MM.1S (cell line): ENCODE measurements at regions not wholly inside any gene's neighbourhood (a gene's known extent, or its start where the extent isn't known, plus 50 kb on each side); places are given as distances from the start of the nearest gene placed in this dataset.
A peak's percentile ranks its signal among the peaks of the same experiment; 100 is the strongest.

Experiments
- DNase-seq: peaks from one replicate; pipeline ENCODE4 v3.0.0-alpha.2; 2015
- H2AFZ ChIP-seq: fragments of 300-600 bp; sonication (generic); 2 replicates; pipeline ENCODE4 v1.6.0; 2016; ENCODE audit warnings: antibody characterized with exemption, low read length
- H3F3A ChIP-seq: fragments of 300-600 bp; sonication (generic); 2 replicates; pipeline ENCODE4 v1.6.1; 2016; ENCODE audit warnings: mild to moderate bottlenecking, antibody characterized with exemption, low read length, moderate library complexity, mixed read lengths; ENCODE audit not compliant: insufficient read depth
- H3K27ac ChIP-seq: fragments of 300-600 bp; sonication (generic); 2 replicates; pipeline ENCODE4 v1.5.1; 2016; ENCODE audit warnings: mild to moderate bottlenecking, low read length
- H3K27me3 ChIP-seq: fragments of 300-600 bp; sonication (generic); replicated peaks from 2 replicates; pipeline ENCODE4 v1.6.0; 2016; ENCODE audit warnings: low read length; ENCODE audit not compliant: insufficient read depth
- H3K36me3 ChIP-seq: fragments of 300-600 bp; sonication (generic); replicated peaks from 2 replicates; pipeline ENCODE4 v1.6.1; 2016; ENCODE audit warnings: mild to moderate bottlenecking, low read length, mixed read lengths; ENCODE audit not compliant: insufficient read depth
- H3K4me1 ChIP-seq: fragments of 300-600 bp; sonication (generic); 2 replicates; pipeline ENCODE4 v1.6.1; 2016; ENCODE audit warnings: low read length, mixed read lengths
- H3K4me2 ChIP-seq: fragments of 300-600 bp; sonication (generic); 2 replicates; pipeline ENCODE4 v1.6.0; 2016; ENCODE audit warnings: low read depth, low read length
- H3K4me3 ChIP-seq: fragments of 300-600 bp; sonication (generic); 2 replicates; pipeline ENCODE4 v1.5.1; 2016; ENCODE audit warnings: low read length, mixed read lengths
- H3K79me2 ChIP-seq: fragments of 300-600 bp; sonication (generic); 2 replicates; pipeline ENCODE4 v1.6.1; 2016; ENCODE audit warnings: mixed run types, low read length, mixed read lengths
- H3K9ac ChIP-seq: fragments of 300-600 bp; sonication (generic); 2 replicates; pipeline ENCODE4 v1.6.1; 2016; ENCODE audit warnings: low read length, mixed read lengths
- H3K9me2 ChIP-seq: fragments of 300-600 bp; sonication (generic); replicated peaks from 2 replicates; pipeline ENCODE4 v1.6.1; 2016; ENCODE audit warnings: mild to moderate bottlenecking, low read length, mixed read lengths; ENCODE audit not compliant: insufficient read depth
- H3K9me3 ChIP-seq: fragments of 300-600 bp; sonication (generic); replicated peaks from 2 replicates; pipeline ENCODE4 v1.6.1; 2016; ENCODE audit warnings: mild to moderate bottlenecking, low read length, mixed read lengths; ENCODE audit not compliant: insufficient read depth
- H4K20me1 ChIP-seq: fragments of 300-600 bp; sonication (generic); 2 replicates; pipeline ENCODE4 v1.6.1; 2016; ENCODE audit warnings: mild to moderate bottlenecking, low read length, moderate library complexity, mixed read lengths; ENCODE audit not compliant: insufficient read depth
- CTCF ChIP-seq: fragments of 300-600 bp; sonication (generic); IDR thresholded peaks from 2 replicates; pipeline ENCODE4 v1.5.1; 2016; ENCODE audit warnings: antibody characterized with exemption, low read length, mixed read lengths
- EZH2 ChIP-seq: fragments of 300-600 bp; sonication (generic); optimal IDR thresholded peaks from 2 replicates; pipeline ENCODE3; 2017; ENCODE audit warnings: low read depth, mild to moderate bottlenecking, antibody characterized with exemption, low read length, mixed read lengths
- EZH2phosphoT487 ChIP-seq: fragments of 300-600 bp; sonication (generic); IDR thresholded peaks from 2 replicates; pipeline ENCODE4 v1.6.1; 2018; ENCODE audit warnings: antibody characterized with exemption, low read length

- H2AFZ ChIP-seq = no peak overlapping the region
- H3K36me3 ChIP-seq = no peaks in the 10 kb centered on the region
- H3K9me3 ChIP-seq = no peaks in the 10 kb centered on the region
- H3K4me2 ChIP-seq = no peak overlapping the region
- H3K27ac ChIP-seq = no peak overlapping the region
- H3F3A ChIP-seq = no peaks in the 10 kb centered on the region
- DNase-seq = no peak
- TF ChIP-seq EZH2 (no peak), EZH2phosphoT487 (no peak), CTCF (no peak)
- H4K20me1 ChIP-seq = no peaks in the 10 kb centered on the region
- no peak overlapping the region for H3K9ac ChIP-seq
- no peaks in the 10 kb centered on the region for H3K27me3 ChIP-seq
- H3K9me2 ChIP-seq = no peaks in the 10 kb centered on the region
- no peaks in the 10 kb centered on the region for H3K79me2 ChIP-seq
- no peaks in the 10 kb centered on the region for H3K4me1 ChIP-seq
- no peak overlapping the region for H3K4me3 ChIP-seq
Observed at GRCh38 chr5:161630948-161631347, 54.6 kb upstream of the GABRA6 start.

DNA sequence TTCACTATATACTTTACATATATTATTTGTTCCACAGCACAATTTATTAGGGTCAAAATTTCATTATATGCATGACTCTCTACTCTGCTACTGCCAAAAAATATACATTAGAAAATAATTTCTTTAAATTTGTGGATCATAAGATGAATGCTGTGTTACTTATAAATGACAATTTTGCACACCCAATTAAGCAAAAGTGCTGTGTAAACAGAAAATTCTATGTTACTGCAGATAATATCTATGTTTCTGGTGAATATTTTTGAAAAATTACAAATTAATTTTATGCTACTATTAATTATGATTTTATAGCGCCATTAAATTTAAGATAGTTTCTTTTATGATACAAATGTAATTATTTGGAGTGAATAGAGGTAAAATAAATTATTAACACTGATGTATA, 59.8 kb upstream of the GABRA6 start:
- H3K79me2 ChIP-seq = no peaks in the 10 kb centered on the region
- H3F3A ChIP-seq = no peaks in the 10 kb centered on the region
- no peak overlapping the region for H2AFZ ChIP-seq
- no peaks in the 10 kb centered on the region for H3K9me3 ChIP-seq
- no peak overlapping the region for H3K4me3 ChIP-seq
- H3K4me2 ChIP-seq = no peak overlapping the region
- H3K27ac ChIP-seq = no peak overlapping the region
- H3K9ac ChIP-seq = no peak overlapping the region
- no peaks in the 10 kb centered on the region for H4K20me1 ChIP-seq
- DNase-seq = no peak
- H3K9me2 ChIP-seq = no peaks in the 10 kb centered on the region
- no peaks in the 10 kb centered on the region for H3K36me3 ChIP-seq
- H3K4me1 ChIP-seq = no peaks in the 10 kb centered on the region
- TF ChIP-seq EZH2 (no peak), EZH2phosphoT487 (no peak), CTCF (no peak)
- H3K27me3 ChIP-seq = no peaks in the 10 kb centered on the region

- H3K27ac ChIP-seq = no peak overlapping the region
- H3K27me3 ChIP-seq = no peaks in the 10 kb centered on the region
- no peak overlapping the region for H2AFZ ChIP-seq
- H3K4me1 ChIP-seq = peaks cover 5% of the 10 kb centered on the region; the same call in 1 of the 2 replicates
- no peak overlapping the region for H3K4me3 ChIP-seq
- H3K4me2 ChIP-seq = no peak overlapping the region
- H3K9me3 ChIP-seq = no peaks in the 10 kb centered on the region
- no peak overlapping the region for H3K9ac ChIP-seq
- peak; percentile 21 for DNase-seq
- H3K9me2 ChIP-seq = no peaks in the 10 kb centered on the region
- H4K20me1 ChIP-seq = no peaks in the 10 kb centered on the region
- no peaks in the 10 kb centered on the region for H3K79me2 ChIP-seq
- no peaks in the 10 kb centered on the region for H3F3A ChIP-seq
- H3K36me3 ChIP-seq = no peaks in the 10 kb centered on the region
- TF ChIP-seq EZH2phosphoT487 = no peak
- no peak for TF ChIP-seq CTCF
- no peak for TF ChIP-seq EZH2
Observed at GRCh38 chr5:161614342-161614741, 67.8 kb upstream of the GABRB2 start.
